GM19238 (cell line): ENCODE measurements at regions not wholly inside any gene's neighbourhood (a gene's known extent, or its start where the extent isn't known, plus 50 kb on each side); places are given as distances from the start of the nearest gene placed in this dataset.

Source experiments
- DNase-seq: peaks from one replicate; pipeline ENCODE4 v3.0.0; 2011; ENCODE audit warnings: low spot score; ENCODE audit not compliant: insufficient read length

GRCh38 chr3:71873093-71873611 is 88.2 kb upstream of the PROK2 start:
- DNase-seq, result no peak

GRCh38 chr3:71872256-71872655 is 87.3 kb upstream of the PROK2 start:
- no peak for DNase-seq

GRCh38 chr3:71870966-71871512 is 86.1 kb upstream of the PROK2 start:
- DNase-seq, result no peak

GRCh38 chr3:71868876-71869275 is 83.9 kb upstream of the PROK2 start:
- no peak for DNase-seq

GRCh38 chr3:71865727-71866126 is 80.8 kb upstream of the PROK2 start:
- no peak for DNase-seq

GRCh38 chr3:71863563-71864190 is 78.7 kb upstream of the PROK2 start:
- no peak for DNase-seq

GRCh38 chr3:71862371-71863140 is 77.6 kb upstream of the PROK2 start:
- DNase-seq, result no peak

GRCh38 chr3:71859123-71859519 is 74.2 kb upstream of the PROK2 start:
- no peak for DNase-seq

GRCh38 chr3:71858503-71859122 is 73.7 kb upstream of the PROK2 start:
- no peak for DNase-seq

GRCh38 chr3:71857956-71858355 is 73.0 kb upstream of the PROK2 start:
- no peak for DNase-seq

GRCh38 chr3:71854706-71855105 is 69.8 kb upstream of the PROK2 start:
- no peak for DNase-seq

- no peak for DNase-seq
These were observed 69.1 kb upstream of the PROK2 start for GRCh38 chr3:71854096-71854495.

- no peak for DNase-seq
These were observed 66.9 kb upstream of the PROK2 start for GRCh38 chr3:71851878-71852277.

- no peak for DNase-seq
These were observed 65.7 kb upstream of the PROK2 start for GRCh38 chr3:71850654-71851053.

GRCh38 chr3:71849681-71850080 is 64.7 kb upstream of the PROK2 start:
- DNase-seq, result no peak

- no peak for DNase-seq
These were observed 62.8 kb upstream of the PROK2 start for GRCh38 chr3:71847794-71848193.

GRCh38 chr3:71846185-71846584 is 61.2 kb upstream of the PROK2 start:
- no peak for DNase-seq

- DNase-seq, result no peak
These were observed 58.1 kb upstream of the PROK2 start for GRCh38 chr3:71843071-71843470.

GRCh38 chr3:71838406-71838805 is 53.5 kb upstream of the PROK2 start:
- DNase-seq, result no peak
